KMS-11 (cell line): ENCODE measurements at regions not wholly inside any gene's neighbourhood (a gene's known extent, or its start where the extent isn't known, plus 50 kb on each side); places are given as distances from the start of the nearest gene placed in this dataset.

ENCODE experiments used
- H2AFZ ChIP-seq: fragments of 200-600 bp; sonication (generic); 2 replicates; pipeline ENCODE4 v1.6.1; 2016; ENCODE audit warnings: antibody characterized with exemption, mixed run types, low read depth
- H3K27ac ChIP-seq: fragments of 200-600 bp; sonication (generic); 2 replicates; pipeline ENCODE4 v1.6.1; 2016; ENCODE audit warnings: mild to moderate bottlenecking, mixed run types
- H3K27me3 ChIP-seq: fragments of 200-600 bp; sonication (generic); 2 replicates; pipeline ENCODE4 v1.6.1; 2017; ENCODE audit warnings: mild to moderate bottlenecking, low read depth, mixed run types, moderate library complexity; ENCODE audit not compliant: insufficient read depth
- H3K36me3 ChIP-seq: fragments of 200-600 bp; sonication (generic); 2 replicates; pipeline ENCODE4 v1.6.1; 2017; ENCODE audit warnings: mild to moderate bottlenecking, mixed run types; ENCODE audit not compliant: insufficient read depth
- H3K4me1 ChIP-seq: fragments of 200-600 bp; sonication (generic); 2 replicates; pipeline ENCODE4 v1.6.1; 2016; ENCODE audit warnings: mild to moderate bottlenecking, low read depth, mixed run types; ENCODE audit not compliant: poor library complexity, severe bottlenecking
- H3K4me2 ChIP-seq: fragments of 200-600 bp; sonication (generic); 2 replicates; pipeline ENCODE4 v1.7.0; 2016; ENCODE audit warnings: mild to moderate bottlenecking, mixed run types
- H3K4me3 ChIP-seq: fragments of 200-600 bp; sonication (generic); IDR thresholded peaks from 2 replicates; pipeline ENCODE4 v1.6.1; 2017; ENCODE audit warnings: low read depth, low read length, mixed read lengths; ENCODE audit not compliant: insufficient read depth
- H3K79me2 ChIP-seq: fragments of 200-600 bp; sonication (generic); 2 replicates; pipeline ENCODE4 v1.6.1; 2016; ENCODE audit warnings: low read depth, mixed run types; ENCODE audit not compliant: insufficient read depth
- H3K9ac ChIP-seq: fragments of 200-600 bp; sonication (generic); 2 replicates; pipeline ENCODE4 v1.6.1; 2016; ENCODE audit warnings: mild to moderate bottlenecking, mixed run types
- H4K20me1 ChIP-seq: fragments of 200-600 bp; sonication (generic); 2 replicates; pipeline ENCODE4 v1.6.1; 2016; ENCODE audit warnings: mild to moderate bottlenecking, mixed run types; ENCODE audit not compliant: insufficient read depth
- CTCF ChIP-seq: fragments of 200-600 bp; sonication (generic); conservative IDR thresholded peaks from 2 replicates; pipeline ENCODE4 v1.6.1; 2017; ENCODE audit warnings: low read depth, mild to moderate bottlenecking, antibody characterized with exemption, low read length, moderate library complexity, mixed read lengths

- H3K79me2 ChIP-seq = no peaks in the 10 kb centered on the region
- no peak for TF ChIP-seq CTCF
Observed at GRCh38 chr5:60205071-60205470, 311.5 kb upstream of the PDE4D start.

GRCh38 chr5:60196385-60197113 is 303.0 kb upstream of the PDE4D start:
- Histone ChIP-seq H3K4me2 (no peak overlapping the region), H3K27ac (no peak overlapping the region), H3K9ac (no peak overlapping the region), H3K79me2 (no peaks in the 10 kb centered on the region), H3K36me3 (no peaks in the 10 kb centered on the region), H4K20me1 (no peaks in the 10 kb centered on the region), H3K27me3 (no peaks in the 10 kb centered on the region), H3K4me3 (no peak overlapping the region), H3K4me1 (no peaks in the 10 kb centered on the region), H2AFZ (no peak overlapping the region)
- no peak for TF ChIP-seq CTCF

More at GRCh38 chr5:60205071-60205470, 311.5 kb upstream of the PDE4D start:
- Histone ChIP-seq H2AFZ (no peak overlapping the region), H3K4me2 (no peak overlapping the region), H3K9ac (no peak overlapping the region), H3K36me3 (no peaks in the 10 kb centered on the region), H4K20me1 (no peaks in the 10 kb centered on the region), H3K27me3 (no peaks in the 10 kb centered on the region), H3K4me3 (no peak overlapping the region), H3K4me1 (no peaks in the 10 kb centered on the region), H3K27ac (no peak overlapping the region)

GRCh38 chr5:60195551-60195950 is 302.0 kb upstream of the PDE4D start:
- no peak overlapping the region for H2AFZ ChIP-seq
- no peak overlapping the region for H3K4me2 ChIP-seq
- no peaks in the 10 kb centered on the region for H3K27me3 ChIP-seq
- no peaks in the 10 kb centered on the region for H4K20me1 ChIP-seq
- no peak overlapping the region for H3K9ac ChIP-seq
- no peaks in the 10 kb centered on the region for H3K4me1 ChIP-seq
- no peak overlapping the region for H3K4me3 ChIP-seq
- H3K27ac ChIP-seq = no peak overlapping the region
- no peak for TF ChIP-seq CTCF
- no peaks in the 10 kb centered on the region for H3K79me2 ChIP-seq
- H3K36me3 ChIP-seq = no peaks in the 10 kb centered on the region

- H3K36me3 ChIP-seq = no peaks in the 10 kb centered on the region
- H3K4me3 ChIP-seq = no peak overlapping the region
- H4K20me1 ChIP-seq = no peaks in the 10 kb centered on the region
- H3K9ac ChIP-seq = no peak overlapping the region
- no peak overlapping the region for H2AFZ ChIP-seq
- H3K27me3 ChIP-seq = no peaks in the 10 kb centered on the region
- no peak for TF ChIP-seq CTCF
- H3K4me2 ChIP-seq = no peak overlapping the region
- no peaks in the 10 kb centered on the region for H3K79me2 ChIP-seq
- H3K4me1 ChIP-seq = no peaks in the 10 kb centered on the region
- H3K27ac ChIP-seq = no peak overlapping the region
Observed at GRCh38 chr5:60195083-60195482, 301.6 kb upstream of the PDE4D start.
